Mesendoderm (in vitro differentiated cells): ENCODE measurements at regions not wholly inside any gene's neighbourhood (a gene's known extent, or its start where the extent isn't known, plus 50 kb on each side); places are given as distances from the start of the nearest gene placed in this dataset.

Experiments used
- DNase-seq: peaks from one replicate; pipeline ENCODE4 v3.0.0; 2013
- H2AK5ac ChIP-seq: 2 replicates; pipeline ENCODE4 v1.6.1; 2013; ENCODE audit warnings: low read length, inconsistent platforms
- H2BK120ac ChIP-seq: 2 replicates; pipeline ENCODE4 v1.6.1; 2013; ENCODE audit warnings: low read depth, mild to moderate bottlenecking, low read length, moderate library complexity, mixed read lengths
- H2BK15ac ChIP-seq: replicated peaks from 2 replicates; pipeline ENCODE4 v1.6.1; 2013; ENCODE audit warnings: low read depth, mild to moderate bottlenecking, moderate library complexity
- H2BK5ac ChIP-seq: 2 replicates; pipeline ENCODE4 v1.6.1; 2013; ENCODE audit warnings: low read length, inconsistent platforms
- H3K18ac ChIP-seq: 2 replicates; pipeline ENCODE4 v1.6.1; 2013; ENCODE audit warnings: mild to moderate bottlenecking, low read length, mixed read lengths
- H3K23ac ChIP-seq: one replicate; pipeline ENCODE4 v1.6.1; 2013; ENCODE audit warnings: low read length
- H3K27ac ChIP-seq: 2 replicates; pipeline ENCODE4 v1.5.1; 2013; ENCODE audit warnings: low read depth, mild to moderate bottlenecking, inconsistent platforms, low read length, moderate library complexity
- H3K27me3 ChIP-seq: 2 replicates; pipeline ENCODE4 v1.6.1; 2013; ENCODE audit warnings: low read length, control low read depth, mild to moderate bottlenecking, inconsistent platforms; ENCODE audit not compliant: insufficient read depth, poor library complexity
- H3K36me3 ChIP-seq: 2 replicates; pipeline ENCODE4 v1.6.1; 2013; ENCODE audit warnings: low read length, inconsistent platforms; ENCODE audit not compliant: control insufficient read depth, insufficient read depth
- H3K4ac ChIP-seq: one replicate; pipeline ENCODE4 v1.6.1; 2013; ENCODE audit warnings: low read depth, mild to moderate bottlenecking, low read length, moderate library complexity
- H3K4me1 ChIP-seq: 2 replicates; pipeline ENCODE4 v1.6.1; 2013; ENCODE audit warnings: low read depth, low read length, inconsistent platforms; ENCODE audit not compliant: control insufficient read depth
- H3K4me2 ChIP-seq: 2 replicates; pipeline ENCODE4 v1.6.1; 2013; ENCODE audit warnings: low read length
- H3K4me3 ChIP-seq: 2 replicates; pipeline ENCODE4 v1.5.1; 2013; ENCODE audit warnings: mild to moderate bottlenecking, low read length
- H3K56ac ChIP-seq: one replicate; pipeline ENCODE4 v1.6.1; 2013; ENCODE audit warnings: low read length
- H3K79me1 ChIP-seq: 2 replicates; pipeline ENCODE4 v1.6.1; 2013; ENCODE audit warnings: low read length, inconsistent platforms
- H3K79me2 ChIP-seq: 2 replicates; pipeline ENCODE4 v1.6.1; 2013; ENCODE audit warnings: mild to moderate bottlenecking, low read length; ENCODE audit not compliant: control insufficient read depth, insufficient read depth
- H3K9ac ChIP-seq: 2 replicates; pipeline ENCODE4 v1.6.1; 2013; ENCODE audit warnings: low read length, inconsistent platforms
- H4K5ac ChIP-seq: one replicate; pipeline ENCODE4 v1.6.1; 2013; ENCODE audit warnings: low read length
- H4K8ac ChIP-seq: one replicate; pipeline ENCODE4 v1.6.1; 2013; ENCODE audit warnings: low read depth, mild to moderate bottlenecking, control low read depth, low read length, moderate library complexity
- WGBS: extraction: QIAGEN DNeasy Blood & Tissue Kit; methylation state at CpG from one replicate; pipeline ENCODE4 v1.1.7; 2013; ENCODE audit warnings: low lambda C conversion rate, missing lambda C conversion rate; ENCODE audit not compliant: insufficient coverage; ENCODE audit errors: extremely low coverage; 5-methylcytosine and 5-hydroxymethylcytosine counted together

- Histone ChIP-seq H3K4me3 (no peak overlapping the region), H3K4me1 (no peaks in the 10 kb centered on the region), H2BK5ac (no peak overlapping the region), H3K27me3 (no peaks in the 10 kb centered on the region), H3K56ac (no peak overlapping the region), H3K23ac (no peak overlapping the region), H2BK120ac (no peak overlapping the region), H3K79me2 (no peaks in the 10 kb centered on the region), H3K79me1 (no peaks in the 10 kb centered on the region), H3K18ac (no peak overlapping the region), H3K36me3 (no peaks in the 10 kb centered on the region), H4K5ac (no peak overlapping the region), H3K4ac (no peak overlapping the region), H3K9ac (no peak overlapping the region), H3K27ac (no peak overlapping the region), H4K8ac (no peak overlapping the region), H2AK5ac (no peak overlapping the region), H3K4me2 (no peak overlapping the region), H2BK15ac (no peak overlapping the region)
- DNase-seq: peak; percentile 32
- no CpG with 5 or more reads among the region's 6 CpGs for WGBS
Observed at GRCh38 chr13:51518827-51519226, 65.4 kb upstream of the WDFY2 start.

DNA sequence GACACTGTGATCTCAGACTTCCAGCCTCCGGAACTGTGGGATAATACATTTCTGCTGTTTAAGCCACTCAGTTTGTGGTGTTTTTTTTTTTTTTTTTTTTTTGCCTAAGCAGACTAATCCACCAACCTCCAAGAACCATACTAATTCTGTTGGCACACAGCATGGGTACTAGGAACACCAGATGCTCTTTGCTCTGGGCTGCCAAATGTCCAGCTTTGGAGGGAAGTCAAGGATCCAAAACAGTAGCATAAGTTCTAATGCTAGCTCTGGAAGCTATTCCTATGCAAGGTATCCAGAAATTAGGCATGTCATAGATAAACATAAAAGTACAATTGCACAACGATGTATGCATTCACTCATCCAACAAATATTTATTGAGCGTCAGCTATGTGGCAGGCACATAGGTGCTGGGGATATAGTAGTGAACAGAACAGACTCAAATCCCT lies 64.5 kb upstream of the WDFY2 start:
- Histone ChIP-seq H3K4me1 (peaks cover 3% of the 10 kb centered on the region), H2BK120ac (no peak overlapping the region), H3K9ac (no peak overlapping the region), H3K27me3 (no peaks in the 10 kb centered on the region), H2BK5ac (no peak overlapping the region), H2AK5ac (no peak overlapping the region), H3K4me2 (no peak overlapping the region), H3K18ac (no peak overlapping the region), H3K36me3 (no peaks in the 10 kb centered on the region), H3K4me3 (no peak overlapping the region), H3K56ac (no peak overlapping the region), H3K79me1 (no peaks in the 10 kb centered on the region), H4K5ac (no peak overlapping the region), H3K4ac (no peak overlapping the region), H3K27ac (no peak overlapping the region), H4K8ac (no peak overlapping the region), H3K79me2 (no peaks in the 10 kb centered on the region), H2BK15ac (no peak overlapping the region), H3K23ac (no peak overlapping the region)
- DNase-seq: no peak
- WGBS: no CpG with 5 or more reads among the region's 3 CpGs

GRCh38 chr13:51520524-51520923 lies 63.7 kb upstream of the WDFY2 start:
- no CpG with 5 or more reads among the region's 4 CpGs for WGBS
- no peak overlapping the region for H3K56ac ChIP-seq
- H3K27ac ChIP-seq: no peak overlapping the region

DNA sequence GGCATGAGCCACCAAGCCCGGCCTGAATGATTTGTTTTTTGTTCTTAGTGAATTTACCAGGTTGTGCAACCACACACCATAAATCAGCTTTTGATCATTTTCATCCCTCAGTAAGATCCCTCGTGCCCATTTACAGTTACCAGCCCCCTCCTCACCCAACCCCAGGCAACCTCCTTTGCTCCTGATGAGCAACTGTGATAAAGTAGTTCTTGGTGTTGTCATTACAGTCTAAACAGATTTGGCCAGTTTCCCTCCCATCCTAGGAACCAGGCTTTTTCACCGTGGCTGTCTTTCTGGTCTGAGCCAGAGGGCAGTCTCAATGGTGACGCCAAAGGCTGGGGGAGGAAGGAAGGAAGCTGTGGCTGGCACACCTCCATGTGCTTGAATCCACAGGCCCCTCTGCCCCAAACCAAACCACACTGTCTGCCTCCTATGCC lies 61.2 kb upstream of the WDFY2 start:
- DNase-seq: peak; percentile 45
- H2BK5ac ChIP-seq: no peak overlapping the region
- no peak overlapping the region for H3K27ac ChIP-seq
- no peaks in the 10 kb centered on the region for H3K79me1 ChIP-seq
- no peak overlapping the region for H3K23ac ChIP-seq
- H3K56ac ChIP-seq: no peak overlapping the region
- no peak overlapping the region for H3K4me2 ChIP-seq
- H3K4ac ChIP-seq: no peak overlapping the region
- H3K4me1 ChIP-seq: peaks cover 3% of the 10 kb centered on the region
- H3K36me3 ChIP-seq: no peaks in the 10 kb centered on the region
- H2BK15ac ChIP-seq: no peak overlapping the region
- H3K18ac ChIP-seq: no peak overlapping the region
- no peak overlapping the region for H4K5ac ChIP-seq
- H3K79me2 ChIP-seq: no peaks in the 10 kb centered on the region
- no peak overlapping the region for H2BK120ac ChIP-seq
- no peaks in the 10 kb centered on the region for H3K27me3 ChIP-seq
- no peak overlapping the region for H2AK5ac ChIP-seq
- H4K8ac ChIP-seq: no peak overlapping the region
- H3K9ac ChIP-seq: no peak overlapping the region
- H3K4me3 ChIP-seq: no peak overlapping the region
- no CpG with 5 or more reads among the region's 4 CpGs for WGBS

More at GRCh38 chr13:51520524-51520923, 63.7 kb upstream of the WDFY2 start:
- H3K23ac ChIP-seq: no peak overlapping the region
- H3K79me1 ChIP-seq: no peaks in the 10 kb centered on the region
- no peak overlapping the region for H4K5ac ChIP-seq
- H3K4me1 ChIP-seq: peaks cover 3% of the 10 kb centered on the region
- H3K27me3 ChIP-seq: no peaks in the 10 kb centered on the region
- H3K9ac ChIP-seq: no peak overlapping the region
- no peak for DNase-seq
- no peak overlapping the region for H4K8ac ChIP-seq
- no peaks in the 10 kb centered on the region for H3K79me2 ChIP-seq
- H2BK15ac ChIP-seq: no peak overlapping the region
- no peak overlapping the region for H2BK120ac ChIP-seq
- no peaks in the 10 kb centered on the region for H3K36me3 ChIP-seq
- H3K4ac ChIP-seq: no peak overlapping the region
- no peak overlapping the region for H3K18ac ChIP-seq
- no peak overlapping the region for H2AK5ac ChIP-seq
- no peak overlapping the region for H3K4me3 ChIP-seq
- no peak overlapping the region for H3K4me2 ChIP-seq
- no peak overlapping the region for H2BK5ac ChIP-seq

- Histone ChIP-seq H2BK15ac (no peak overlapping the region), H3K4me2 (no peak overlapping the region), H3K4me3 (no peak overlapping the region), H3K79me1 (no peaks in the 10 kb centered on the region), H3K27me3 (no peaks in the 10 kb centered on the region), H2BK120ac (no peak overlapping the region), H3K9ac (no peak overlapping the region), H3K27ac (no peak overlapping the region), H2AK5ac (no peak overlapping the region), H3K18ac (no peak overlapping the region), H3K56ac (no peak overlapping the region), H4K8ac (no peak overlapping the region), H3K4ac (no peak overlapping the region), H2BK5ac (no peak overlapping the region), H3K36me3 (no peaks in the 10 kb centered on the region), H4K5ac (no peak overlapping the region), H3K79me2 (no peaks in the 10 kb centered on the region), H3K4me1 (peaks cover 3% of the 10 kb centered on the region), H3K23ac (no peak overlapping the region)
- DNase-seq: peak; percentile 40
- WGBS: no CpG with 5 or more reads among the region's 4 CpGs
Observed at GRCh38 chr13:51524312-51524711, 60.0 kb upstream of the WDFY2 start.

DNA sequence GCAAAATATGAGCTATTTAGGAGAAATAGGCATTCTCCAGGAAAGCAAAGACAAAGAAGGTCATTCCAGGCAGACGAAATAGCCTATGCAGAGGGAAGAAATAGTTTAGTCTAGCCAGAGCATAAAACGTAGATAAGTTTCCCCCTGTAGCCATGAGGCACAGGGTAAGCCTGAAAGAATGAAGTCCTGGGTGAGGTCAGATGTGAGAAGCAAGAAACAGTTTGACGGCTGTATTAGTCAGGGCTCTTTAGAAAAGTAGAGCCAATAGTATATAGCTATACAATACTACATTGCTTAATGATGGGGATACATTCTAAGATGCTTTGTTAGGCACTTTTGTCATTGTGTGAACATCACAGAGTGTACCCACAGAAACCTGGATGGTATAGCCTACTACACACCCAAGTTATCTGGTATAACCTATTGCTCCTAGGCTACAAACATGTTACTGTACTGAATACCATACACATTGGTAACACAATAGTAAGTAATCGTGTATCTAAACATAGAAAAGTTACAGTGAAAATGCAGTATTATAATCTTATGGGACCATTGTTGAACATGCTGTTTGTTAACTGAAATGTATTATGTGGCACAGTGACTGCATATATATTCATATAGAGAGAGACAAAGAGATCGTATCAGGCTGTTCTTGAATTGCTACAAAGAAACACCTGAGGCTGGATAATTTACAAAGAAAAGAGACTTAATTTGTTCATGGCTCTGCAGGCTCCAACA lies 59.3 kb upstream of the WDFY2 start:
- H3K56ac ChIP-seq: no peak overlapping the region
- DNase-seq: peak; percentile 41
- H3K4me1 ChIP-seq: peaks cover 3% of the 10 kb centered on the region
- H3K79me1 ChIP-seq: no peaks in the 10 kb centered on the region
- H2BK5ac ChIP-seq: no peak overlapping the region
- H3K9ac ChIP-seq: no peak overlapping the region
- H3K4me2 ChIP-seq: no peak overlapping the region
- no peak overlapping the region for H3K4ac ChIP-seq
- no CpG with 5 or more reads among the region's 5 CpGs for WGBS
- no peak overlapping the region for H3K18ac ChIP-seq
- H2AK5ac ChIP-seq: no peak overlapping the region
- H2BK15ac ChIP-seq: no peak overlapping the region
- H3K23ac ChIP-seq: no peak overlapping the region
- H3K27ac ChIP-seq: no peak overlapping the region
- H4K8ac ChIP-seq: no peak overlapping the region
- no peak overlapping the region for H4K5ac ChIP-seq
- no peaks in the 10 kb centered on the region for H3K79me2 ChIP-seq
- H3K4me3 ChIP-seq: no peak overlapping the region
- H3K36me3 ChIP-seq: no peaks in the 10 kb centered on the region
- no peak overlapping the region for H2BK120ac ChIP-seq
- no peaks in the 10 kb centered on the region for H3K27me3 ChIP-seq
